HK-2 (cell line): ENCODE measurements at regions not wholly inside any gene's neighbourhood (a gene's known extent, or its start where the extent isn't known, plus 50 kb on each side); places are given as distances from the start of the nearest gene placed in this dataset.

Source experiments
- DNase-seq: peaks from one replicate; pipeline ENCODE4 v3.0.0-alpha.2; 2018; ENCODE audit not compliant: unreplicated experiment

DNA sequence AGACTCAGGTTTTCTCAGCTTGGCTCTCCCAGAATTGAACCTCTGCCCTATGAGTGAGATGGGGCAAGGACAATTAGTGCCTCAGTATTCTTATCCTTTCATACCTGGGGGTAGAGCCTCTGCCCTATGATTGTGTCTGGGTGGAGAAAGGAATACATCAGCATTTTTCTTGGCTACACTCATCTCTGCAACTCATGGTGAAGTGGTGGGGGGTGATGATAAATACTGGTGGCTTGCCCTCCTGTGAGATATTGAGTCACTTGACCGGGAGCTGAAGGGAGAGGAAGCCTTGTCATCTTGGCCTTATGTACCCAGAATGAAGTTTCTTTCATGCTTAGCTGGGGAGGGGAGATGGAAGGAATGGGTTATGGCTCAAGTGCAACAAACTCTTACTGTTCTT is 71.3 kb upstream of the ENOX2 start:
- no peak for DNase-seq

DNA sequence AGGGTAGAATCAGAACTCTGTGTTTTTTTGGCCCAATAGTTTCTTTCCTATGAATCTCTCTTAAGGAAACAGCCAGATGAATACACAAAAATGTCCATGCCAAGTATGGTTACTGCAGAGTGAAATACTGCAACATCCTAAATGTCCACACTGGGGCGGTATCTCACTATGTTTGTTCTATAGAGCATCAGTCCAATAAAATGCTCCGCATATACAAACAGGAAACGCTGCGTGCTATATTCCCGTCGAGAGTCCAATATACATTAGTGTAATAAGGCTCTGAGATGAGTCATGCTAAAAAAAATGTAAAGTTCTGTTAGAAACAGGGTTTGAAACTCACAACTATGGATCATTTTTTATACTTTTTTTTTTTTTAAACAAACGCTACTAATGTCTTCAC is 72.9 kb upstream of the ENOX2 start:
- DNase-seq, result no peak

DNA sequence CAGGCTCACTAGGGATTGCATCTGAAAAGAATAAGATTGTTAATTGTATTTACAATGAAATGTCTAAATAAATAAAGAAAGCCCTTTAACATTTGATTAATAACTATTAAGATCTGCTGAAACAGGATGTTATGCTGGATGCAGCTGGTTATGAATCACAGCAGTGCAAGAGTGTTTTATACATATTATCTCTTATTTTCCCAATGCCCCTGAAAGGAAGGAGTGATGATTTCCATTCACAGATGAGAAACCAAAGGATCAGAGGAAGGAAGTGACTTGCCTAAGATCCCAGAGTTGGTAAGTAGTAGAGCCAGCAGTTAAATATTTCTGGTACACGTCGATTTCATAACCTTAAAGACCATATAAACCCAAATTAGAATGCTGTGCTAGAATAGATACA is 76.3 kb upstream of the ARHGAP36 start:
- DNase-seq, result no peak

DNA sequence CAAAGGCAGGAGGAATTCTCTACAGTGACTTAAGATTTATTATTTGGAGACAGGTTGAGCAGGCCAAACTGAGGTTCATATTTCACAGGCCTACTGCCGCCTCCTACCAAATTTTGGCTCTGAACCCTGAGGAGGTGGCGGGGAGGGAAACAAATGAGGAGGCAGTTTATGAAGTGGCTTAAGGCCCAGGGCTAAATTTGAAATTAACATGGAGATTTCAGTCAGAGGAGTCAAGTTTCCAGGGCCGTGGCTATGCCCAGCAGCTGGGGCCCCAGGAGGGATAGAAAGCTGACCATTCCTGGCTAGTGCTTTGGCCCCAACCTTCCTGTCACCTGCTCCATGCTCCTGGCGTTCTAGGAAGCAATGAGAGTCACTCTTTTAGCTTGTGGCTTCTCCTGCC is 73.4 kb upstream of the ARHGAP36 start:
- no peak for DNase-seq

DNA sequence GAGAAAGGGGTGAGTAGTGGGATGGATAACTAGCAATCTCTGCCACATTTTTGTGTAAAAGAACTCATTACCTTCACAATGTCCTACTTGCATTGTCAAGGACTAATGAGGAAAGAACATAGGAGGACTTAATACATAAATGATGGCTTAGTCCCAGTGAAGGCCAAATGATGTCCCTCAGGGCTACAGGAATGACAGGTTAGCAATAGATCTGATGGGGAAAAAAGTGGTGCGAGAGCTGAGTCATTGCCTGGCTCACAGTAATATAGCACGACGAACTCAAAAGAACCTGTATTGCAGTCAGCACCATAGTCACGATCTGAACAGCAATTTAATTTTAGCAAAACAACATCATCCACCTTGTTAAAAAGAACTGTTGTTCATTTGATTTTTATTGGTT is 70.9 kb upstream of the ARHGAP36 start:
- DNase-seq, result no peak

DNA sequence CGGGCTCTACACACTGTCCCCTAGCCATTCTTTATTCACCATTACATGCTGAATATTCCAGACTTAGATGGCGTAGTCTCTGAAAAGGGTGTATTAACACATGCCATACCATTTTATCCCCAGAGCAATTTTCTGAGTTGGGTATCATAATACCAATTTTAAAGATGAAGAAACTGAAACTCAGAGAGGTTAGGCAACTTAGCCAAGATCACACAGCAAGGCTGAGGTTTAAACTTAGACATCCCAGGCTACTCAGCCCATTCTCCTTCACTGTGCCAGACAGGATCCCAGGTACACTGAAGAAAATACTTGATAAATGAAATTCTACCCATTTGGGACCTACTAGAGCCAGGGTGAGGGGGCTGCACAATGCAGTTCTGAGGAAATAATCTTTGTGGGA is 67.4 kb upstream of the ARHGAP36 start:
- DNase-seq, result no peak

DNA sequence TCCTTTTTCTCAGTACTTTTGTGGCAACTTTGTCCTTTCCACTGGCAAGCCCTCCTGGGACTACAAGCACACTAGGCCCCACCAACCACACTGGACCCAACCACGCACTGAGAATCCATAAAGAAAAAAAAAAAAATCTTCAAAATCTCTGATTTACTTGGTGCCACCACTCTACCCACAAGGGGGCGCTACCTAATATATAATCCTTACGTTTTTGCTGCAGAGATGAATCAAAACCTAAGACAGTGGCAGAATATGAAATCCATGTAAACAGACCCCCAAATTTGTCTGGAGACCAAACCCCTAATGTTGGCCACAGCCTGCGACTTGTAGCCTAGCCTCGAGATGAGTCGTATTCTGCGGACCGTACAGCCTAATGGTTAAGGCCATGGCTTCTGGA is 63.5 kb upstream of the ARHGAP36 start:
- DNase-seq, result peak; percentile 3

DNA sequence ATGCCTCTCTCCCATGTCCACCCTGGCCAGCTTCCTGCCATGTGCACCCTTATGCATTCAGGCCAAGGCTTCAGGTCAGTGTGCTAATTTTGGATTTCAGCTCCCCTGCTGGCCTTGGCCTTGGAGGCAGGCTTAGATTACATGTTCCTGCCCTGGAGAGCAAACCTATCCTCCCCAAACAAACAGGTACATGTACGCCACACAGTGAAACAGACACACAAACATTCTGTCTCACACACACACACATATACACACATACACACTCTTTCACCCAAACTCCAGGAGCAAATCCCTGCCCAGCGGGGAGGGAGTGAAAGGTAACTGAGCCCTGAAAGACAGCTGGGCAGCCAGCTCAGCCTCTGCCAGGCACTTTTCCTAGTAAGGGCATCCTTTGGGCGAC is 62.7 kb upstream of the ARHGAP36 start:
- no peak for DNase-seq

DNA sequence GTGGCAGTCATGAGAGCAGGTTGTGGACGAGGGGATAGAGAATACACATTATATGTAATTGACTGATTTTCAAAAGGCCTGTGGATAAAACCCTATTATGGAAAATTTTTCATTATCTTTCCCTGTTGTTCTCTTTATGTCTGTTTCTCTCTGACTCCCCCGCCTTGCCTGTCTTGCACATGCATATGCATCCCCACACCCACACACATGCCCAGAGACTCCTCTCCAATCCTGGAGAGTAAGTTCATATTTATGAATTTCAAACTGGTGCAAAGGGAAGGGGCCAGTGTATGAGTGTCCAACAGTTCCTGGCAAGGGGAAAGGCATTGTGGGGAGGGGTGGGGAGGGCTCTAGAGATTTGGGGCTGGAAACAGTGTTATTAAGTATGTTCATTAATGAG is 60.8 kb upstream of the ARHGAP36 start:
- no peak for DNase-seq

DNA sequence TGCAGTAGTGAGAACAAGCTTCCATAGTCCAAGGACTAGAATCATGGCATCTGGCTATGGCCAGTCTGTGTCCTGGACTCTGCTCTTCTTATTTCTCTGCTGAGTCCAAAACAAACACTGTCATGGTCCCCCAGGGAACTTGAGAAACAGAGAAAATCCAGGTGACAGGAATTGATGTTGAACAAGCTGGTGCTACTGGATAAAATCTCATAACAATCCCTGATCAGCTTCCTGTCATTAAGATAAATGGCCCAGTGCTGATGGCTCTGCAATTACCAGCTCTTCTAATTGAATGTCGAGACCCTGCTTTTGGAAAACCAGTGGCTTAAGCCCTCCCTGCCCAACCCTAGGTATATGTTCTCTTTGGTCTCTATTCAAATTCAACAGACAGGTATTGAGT is 58.8 kb upstream of the ARHGAP36 start:
- no peak for DNase-seq
